ENCODE measurements at regions not wholly inside any gene's neighbourhood (a gene's known extent, or its start where the extent isn't known, plus 50 kb on each side); places are given as distances from the start of the nearest gene placed in this dataset.

DNA sequence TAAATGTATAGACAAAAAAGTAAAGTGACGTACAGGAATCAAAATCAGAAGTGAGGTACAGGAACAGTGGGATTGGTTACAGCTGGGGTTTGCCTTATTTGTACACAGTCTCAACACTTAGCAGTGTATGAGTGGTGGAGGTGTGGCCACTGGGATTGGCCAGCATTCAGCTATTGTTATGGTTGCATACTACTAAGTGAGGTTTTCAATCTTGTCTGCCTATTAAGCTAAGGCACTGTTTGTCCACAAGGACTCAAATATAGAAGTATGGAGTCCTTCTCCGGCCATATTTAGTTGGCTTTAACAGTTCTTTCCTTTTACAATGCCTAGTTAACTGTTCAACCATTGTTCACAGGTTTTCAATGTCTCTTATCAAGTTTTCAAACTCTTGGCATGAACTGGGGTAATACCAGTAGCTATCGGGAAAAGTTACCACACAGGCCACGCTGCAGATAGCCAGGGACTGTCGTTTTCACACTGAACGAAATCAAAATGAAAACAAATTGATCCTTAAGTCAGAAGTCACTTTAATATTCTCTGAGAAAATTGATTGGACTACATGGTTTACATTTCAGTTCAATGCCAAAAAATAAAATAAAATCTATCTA is 176.0 kb upstream of the FREM1 start:
- Histone ChIP-seq H3K4me3 (ENCODE audit: insufficient read depth, low read length) (no peak overlapping the region), H3K9me3 (ENCODE audit: low read depth, low read length) (no peaks in the 10 kb centered on the region), H3K79me2 (ENCODE audit: insufficient read depth, low read length) (no peaks in the 10 kb centered on the region), H3K27me3 (ENCODE audit: insufficient read depth, low read length) (peaks cover 3% of the 10 kb centered on the region), H3K27ac (ENCODE audit: low read depth, low read length) (no peak overlapping the region), H3K4me1 (ENCODE audit: insufficient read depth, low read length) (no peaks in the 10 kb centered on the region), H2AFZ (ENCODE audit: low read length) (no peak overlapping the region), H3K4me2 (ENCODE audit: insufficient read depth, low read length) (no peak overlapping the region), H4K20me1 (ENCODE audit: insufficient read depth, low read length) (no peaks in the 10 kb centered on the region), H3K36me3 (ENCODE audit: insufficient read depth, low read length) (no peaks in the 10 kb centered on the region)
- DNase-seq (ENCODE audit: insufficient read length, low spot score, missing footprints), result no peak
- TF ChIP-seq, protein P1, sequence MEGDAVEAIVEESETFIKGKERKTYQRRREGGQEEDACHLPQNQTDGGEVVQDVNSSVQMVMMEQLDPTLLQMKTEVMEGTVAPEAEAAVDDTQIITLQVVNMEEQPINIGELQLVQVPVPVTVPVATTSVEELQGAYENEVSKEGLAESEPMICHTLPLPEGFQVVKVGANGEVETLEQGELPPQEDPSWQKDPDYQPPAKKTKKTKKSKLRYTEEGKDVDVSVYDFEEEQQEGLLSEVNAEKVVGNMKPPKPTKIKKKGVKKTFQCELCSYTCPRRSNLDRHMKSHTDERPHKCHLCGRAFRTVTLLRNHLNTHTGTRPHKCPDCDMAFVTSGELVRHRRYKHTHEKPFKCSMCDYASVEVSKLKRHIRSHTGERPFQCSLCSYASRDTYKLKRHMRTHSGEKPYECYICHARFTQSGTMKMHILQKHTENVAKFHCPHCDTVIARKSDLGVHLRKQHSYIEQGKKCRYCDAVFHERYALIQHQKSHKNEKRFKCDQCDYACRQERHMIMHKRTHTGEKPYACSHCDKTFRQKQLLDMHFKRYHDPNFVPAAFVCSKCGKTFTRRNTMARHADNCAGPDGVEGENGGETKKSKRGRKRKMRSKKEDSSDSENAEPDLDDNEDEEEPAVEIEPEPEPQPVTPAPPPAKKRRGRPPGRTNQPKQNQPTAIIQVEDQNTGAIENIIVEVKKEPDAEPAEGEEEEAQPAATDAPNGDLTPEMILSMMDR (IDR thresholded peaks at IDR 0.05; ENCODE audit: extremely low read depth, low read depth, low read length), result no peak

- H3K27me3 ChIP-seq (ENCODE audit: insufficient read depth, low read length), result no peaks in the 10 kb centered on the region
- no peak overlapping the region for H2AFZ ChIP-seq (ENCODE audit: low read length)
- no peak overlapping the region for H3K4me3 ChIP-seq (ENCODE audit: insufficient read depth, low read length)
- no peak overlapping the region for H3K27ac ChIP-seq (ENCODE audit: low read depth, low read length)
- TF ChIP-seq, protein P1 (IDR thresholded peaks at IDR 0.05; ENCODE audit: extremely low read depth, low read depth, low read length), result no peak
- no peaks in the 10 kb centered on the region for H4K20me1 ChIP-seq (ENCODE audit: insufficient read depth, low read length)
- no peak overlapping the region for H3K4me2 ChIP-seq (ENCODE audit: insufficient read depth, low read length)
- H3K36me3 ChIP-seq (ENCODE audit: insufficient read depth, low read length), result no peaks in the 10 kb centered on the region
- no peaks in the 10 kb centered on the region for H3K79me2 ChIP-seq (ENCODE audit: insufficient read depth, low read length)
- no peak for DNase-seq (ENCODE audit: insufficient read length, low spot score, missing footprints)
- no peaks in the 10 kb centered on the region for H3K9me3 ChIP-seq (ENCODE audit: low read depth, low read length)
- no peaks in the 10 kb centered on the region for H3K4me1 ChIP-seq (ENCODE audit: insufficient read depth, low read length)
Measured at GRCh38 chr9:15081021-15081753, 171.0 kb upstream of the FREM1 start.

- Histone ChIP-seq H2AFZ (ENCODE audit: low read length) (no peak overlapping the region), H3K4me2 (ENCODE audit: insufficient read depth, low read length) (no peak overlapping the region), H3K4me1 (ENCODE audit: insufficient read depth, low read length) (no peaks in the 10 kb centered on the region), H3K79me2 (ENCODE audit: insufficient read depth, low read length) (no peaks in the 10 kb centered on the region), H3K27ac (ENCODE audit: low read depth, low read length) (no peak overlapping the region), H3K27me3 (ENCODE audit: insufficient read depth, low read length) (no peaks in the 10 kb centered on the region), H3K36me3 (ENCODE audit: insufficient read depth, low read length) (no peaks in the 10 kb centered on the region), H3K9me3 (ENCODE audit: low read depth, low read length) (no peaks in the 10 kb centered on the region), H3K4me3 (ENCODE audit: insufficient read depth, low read length) (no peak overlapping the region), H4K20me1 (ENCODE audit: insufficient read depth, low read length) (no peaks in the 10 kb centered on the region)
- TF ChIP-seq, protein P1 (IDR thresholded peaks at IDR 0.05; ENCODE audit: extremely low read depth, low read depth, low read length), result no peak
- no peak for DNase-seq (ENCODE audit: insufficient read length, low spot score, missing footprints)
Measured at GRCh38 chr9:15080401-15080800, 170.2 kb upstream of the FREM1 start.

- TF ChIP-seq, protein P1 (IDR thresholded peaks at IDR 0.05; ENCODE audit: extremely low read depth, low read depth, low read length), result no peak
- Histone ChIP-seq H3K4me2 (ENCODE audit: insufficient read depth, low read length) (no peak overlapping the region), H3K36me3 (ENCODE audit: insufficient read depth, low read length) (no peaks in the 10 kb centered on the region), H4K20me1 (ENCODE audit: insufficient read depth, low read length) (no peaks in the 10 kb centered on the region), H3K79me2 (ENCODE audit: insufficient read depth, low read length) (no peaks in the 10 kb centered on the region), H3K27ac (ENCODE audit: low read depth, low read length) (no peak overlapping the region), H2AFZ (ENCODE audit: low read length) (no peak overlapping the region), H3K4me3 (ENCODE audit: insufficient read depth, low read length) (no peak overlapping the region), H3K4me1 (ENCODE audit: insufficient read depth, low read length) (no peaks in the 10 kb centered on the region), H3K9me3 (ENCODE audit: low read depth, low read length) (no peaks in the 10 kb centered on the region), H3K27me3 (ENCODE audit: insufficient read depth, low read length) (no peaks in the 10 kb centered on the region)
- no peak for DNase-seq (ENCODE audit: insufficient read length, low spot score, missing footprints)
Measured at GRCh38 chr9:15079989-15080388, 169.8 kb upstream of the FREM1 start.

Measured in osteoblast (primary cell).